ENCODE measurements at regions not wholly inside any gene's neighbourhood (a gene's known extent, or its start where the extent isn't known, plus 50 kb on each side); places are given as distances from the start of the nearest gene placed in this dataset.

DNA sequence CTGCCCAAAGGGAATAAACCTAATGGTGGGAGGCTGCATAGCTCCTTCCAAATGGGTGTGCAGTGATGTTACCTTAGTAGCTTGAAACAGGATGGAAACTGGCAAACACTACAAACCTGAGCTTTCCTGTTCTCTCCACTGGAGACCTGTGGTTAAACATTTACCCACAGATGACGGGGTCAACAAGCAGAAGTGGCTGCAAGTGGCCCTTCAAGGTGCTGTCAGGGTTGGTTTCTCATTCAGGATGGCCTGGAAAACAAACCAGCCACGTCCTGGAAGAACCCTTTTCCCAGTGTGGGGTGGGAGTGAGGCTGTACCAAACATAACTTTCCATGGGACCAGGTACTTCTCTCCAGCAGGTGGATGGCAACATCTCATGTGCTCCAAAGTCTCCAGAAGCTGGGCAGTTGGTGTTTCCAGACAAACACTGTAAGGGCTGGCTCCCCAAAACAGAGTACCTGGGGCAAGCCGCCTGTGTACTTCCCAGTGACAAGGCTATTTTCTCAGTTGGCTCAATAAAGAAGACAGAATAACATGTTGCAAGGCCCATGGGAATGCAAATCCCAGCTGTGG is 67.5 kb downstream of the DNAJB9 start:
- TF ChIP-seq, protein P1, sequence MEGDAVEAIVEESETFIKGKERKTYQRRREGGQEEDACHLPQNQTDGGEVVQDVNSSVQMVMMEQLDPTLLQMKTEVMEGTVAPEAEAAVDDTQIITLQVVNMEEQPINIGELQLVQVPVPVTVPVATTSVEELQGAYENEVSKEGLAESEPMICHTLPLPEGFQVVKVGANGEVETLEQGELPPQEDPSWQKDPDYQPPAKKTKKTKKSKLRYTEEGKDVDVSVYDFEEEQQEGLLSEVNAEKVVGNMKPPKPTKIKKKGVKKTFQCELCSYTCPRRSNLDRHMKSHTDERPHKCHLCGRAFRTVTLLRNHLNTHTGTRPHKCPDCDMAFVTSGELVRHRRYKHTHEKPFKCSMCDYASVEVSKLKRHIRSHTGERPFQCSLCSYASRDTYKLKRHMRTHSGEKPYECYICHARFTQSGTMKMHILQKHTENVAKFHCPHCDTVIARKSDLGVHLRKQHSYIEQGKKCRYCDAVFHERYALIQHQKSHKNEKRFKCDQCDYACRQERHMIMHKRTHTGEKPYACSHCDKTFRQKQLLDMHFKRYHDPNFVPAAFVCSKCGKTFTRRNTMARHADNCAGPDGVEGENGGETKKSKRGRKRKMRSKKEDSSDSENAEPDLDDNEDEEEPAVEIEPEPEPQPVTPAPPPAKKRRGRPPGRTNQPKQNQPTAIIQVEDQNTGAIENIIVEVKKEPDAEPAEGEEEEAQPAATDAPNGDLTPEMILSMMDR (IDR thresholded peaks at IDR 0.05) = no peak
- POLR2A ChIA-PET = no interaction called here
- H3K36me3 Mint-ChIP-seq (ENCODE audit: low read depth) = no peaks in the 10 kb centered on the region
- H3K27me3 Mint-ChIP-seq = peaks cover 5% of the 10 kb centered on the region
- CTCF ChIA-PET = no interaction called here
- no peak for DNase-seq
- intact Hi-C loops (cut with micrococcal nuclease) = no loop called here
- H3K4me3 Mint-ChIP-seq = no peak overlapping the region
- H3K9me3 Mint-ChIP-seq = peaks cover 3% of the 10 kb centered on the region
- no peak for ATAC-seq (ENCODE audit: low read depth)
- no peak overlapping the region for H3K27ac Mint-ChIP-seq
- H3K4me1 Mint-ChIP-seq = no peaks in the 10 kb centered on the region

DNA sequence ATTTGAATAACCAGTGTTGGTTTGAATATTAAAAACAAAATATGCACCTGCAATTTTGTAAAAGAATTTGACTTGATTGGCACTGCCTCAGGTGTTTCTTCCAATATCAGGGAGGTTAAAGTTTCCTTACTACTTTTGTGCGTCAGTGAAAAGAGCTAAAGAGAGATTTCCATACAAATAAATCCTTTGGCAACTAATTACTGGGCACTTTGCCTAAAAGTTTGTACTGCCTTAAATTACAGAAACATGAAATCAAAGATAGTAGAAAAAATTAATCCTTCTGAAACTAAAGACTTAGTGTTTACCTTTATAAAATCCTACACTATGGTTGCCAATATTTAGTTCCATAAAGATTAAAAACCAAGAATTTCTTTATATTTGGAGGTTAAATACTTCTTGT is 72.5 kb downstream of the DNAJB9 start:
- no peaks in the 10 kb centered on the region for H3K4me1 Mint-ChIP-seq
- DNase-seq (no peak), ATAC-seq (ENCODE audit: low read depth) (no peak)
- no peak overlapping the region for H3K4me3 Mint-ChIP-seq
- peaks cover 8% of the 10 kb centered on the region for H3K27me3 Mint-ChIP-seq
- no peaks in the 10 kb centered on the region for H3K9me3 Mint-ChIP-seq
- ChIA-PET POLR2A (no interaction called here), CTCF (no interaction called here)
- no peak overlapping the region for H3K27ac Mint-ChIP-seq
- TF ChIP-seq, protein P1 (IDR thresholded peaks at IDR 0.05) = no peak
- no peaks in the 10 kb centered on the region for H3K36me3 Mint-ChIP-seq (ENCODE audit: low read depth)
- intact Hi-C loops (cut with micrococcal nuclease) = no loop called here

DNA sequence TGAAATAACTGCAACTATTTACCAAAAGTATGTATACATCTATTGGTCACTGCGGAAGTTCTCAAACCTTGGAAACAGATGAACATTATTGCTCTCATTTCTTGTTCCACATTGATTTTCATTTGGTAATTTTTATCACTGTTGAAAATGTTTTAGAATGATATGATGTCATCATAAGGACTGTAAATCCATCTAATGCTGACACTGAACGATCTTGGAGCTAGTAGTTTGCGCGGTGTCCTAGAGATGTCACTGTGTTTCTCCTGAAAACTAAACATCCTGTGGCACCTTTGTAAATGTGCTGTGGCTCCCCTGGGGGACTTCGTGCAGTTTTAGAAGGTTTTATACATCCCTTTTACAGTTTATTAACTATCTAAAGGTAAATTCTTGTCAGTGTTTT is 73.5 kb downstream of the DNAJB9 start:
- Mint-ChIP-seq H3K27me3 (peaks cover 8% of the 10 kb centered on the region), H3K9me3 (no peaks in the 10 kb centered on the region), H3K4me3 (no peak overlapping the region), H3K36me3 (ENCODE audit: low read depth) (no peaks in the 10 kb centered on the region), H3K4me1 (no peaks in the 10 kb centered on the region), H3K27ac (no peak overlapping the region)
- DNase-seq (no peak), ATAC-seq (ENCODE audit: low read depth) (no peak)
- POLR2A ChIA-PET = no interaction called here
- intact Hi-C loops (cut with micrococcal nuclease) = no loop called here
- TF ChIP-seq, protein P1 (IDR thresholded peaks at IDR 0.05) = no peak
- CTCF ChIA-PET = no interaction called here

DNA sequence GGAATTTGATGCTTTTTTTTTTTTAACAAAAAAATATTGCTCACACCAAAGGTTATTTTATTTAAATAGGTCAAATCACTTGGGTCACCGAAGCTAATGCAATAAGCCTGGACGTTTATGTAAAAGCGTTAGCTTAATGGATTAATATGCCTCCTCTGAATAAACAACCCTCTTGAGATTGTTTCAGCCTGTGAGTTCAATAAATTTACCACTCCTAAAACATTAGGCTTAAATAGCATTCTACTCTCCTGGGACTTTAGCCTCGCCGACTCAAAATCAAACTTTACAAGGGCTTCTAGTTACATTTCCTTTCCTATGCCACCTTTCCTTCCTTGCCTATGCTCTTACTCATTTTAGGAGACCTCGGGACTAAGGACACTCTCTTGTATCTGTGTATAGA is 79.3 kb downstream of the DNAJB9 start:
- Mint-ChIP-seq H3K9me3 (no peaks in the 10 kb centered on the region), H3K27ac (no peak overlapping the region), H3K4me3 (no peak overlapping the region), H3K4me1 (no peaks in the 10 kb centered on the region), H3K27me3 (peaks cover 6% of the 10 kb centered on the region), H3K36me3 (ENCODE audit: low read depth) (no peaks in the 10 kb centered on the region)
- ChIA-PET CTCF (no interaction called here), POLR2A (no interaction called here)
- ATAC-seq (ENCODE audit: low read depth) = no peak
- DNase-seq = no peak
- TF ChIP-seq, protein P1 (IDR thresholded peaks at IDR 0.05) = no peak
- intact Hi-C loops (cut with micrococcal nuclease) = no loop called here

DNA sequence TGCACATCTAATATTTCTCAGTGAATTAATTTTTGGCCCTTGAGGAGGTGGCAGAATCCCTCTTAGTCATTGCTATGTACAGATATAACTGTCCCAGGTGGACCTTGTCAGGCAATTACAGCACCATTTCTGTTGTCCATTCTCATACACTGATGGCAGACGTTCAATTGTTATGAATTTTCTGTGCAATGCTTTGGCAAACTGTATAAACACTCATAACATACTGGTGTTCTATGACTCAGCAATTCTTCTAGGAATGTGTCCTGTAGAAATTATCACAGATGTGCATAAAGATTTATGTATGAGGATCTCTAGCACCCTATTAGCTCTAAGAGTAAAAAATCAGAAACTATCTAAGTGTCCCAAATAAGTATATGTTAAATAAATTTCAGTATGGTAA is 80.8 kb downstream of the DNAJB9 start:
- no peak overlapping the region for H3K4me3 Mint-ChIP-seq
- no peaks in the 10 kb centered on the region for H3K27me3 Mint-ChIP-seq
- TF ChIP-seq, protein P1 (IDR thresholded peaks at IDR 0.05) = no peak
- DNase-seq = no peak
- ATAC-seq (ENCODE audit: low read depth) = no peak
- H3K4me1 Mint-ChIP-seq = no peaks in the 10 kb centered on the region
- H3K27ac Mint-ChIP-seq = no peak overlapping the region
- intact Hi-C loops (cut with micrococcal nuclease) = no loop called here
- ChIA-PET CTCF (no interaction called here), POLR2A (no interaction called here)
- H3K36me3 Mint-ChIP-seq (ENCODE audit: low read depth) = no peaks in the 10 kb centered on the region
- no peaks in the 10 kb centered on the region for H3K9me3 Mint-ChIP-seq
